GM19193 (cell line): ENCODE measurements at regions not wholly inside any gene's neighbourhood (a gene's known extent, or its start where the extent isn't known, plus 50 kb on each side); places are given as distances from the start of the nearest gene placed in this dataset.

Source experiments
- POLR2A ChIP-seq: IDR thresholded peaks from 4 replicates; pipeline ENCODE4 v1.6.1; 2011; ENCODE audit not compliant: insufficient read depth, insufficient read length; ENCODE audit errors: extremely low read depth

DNA sequence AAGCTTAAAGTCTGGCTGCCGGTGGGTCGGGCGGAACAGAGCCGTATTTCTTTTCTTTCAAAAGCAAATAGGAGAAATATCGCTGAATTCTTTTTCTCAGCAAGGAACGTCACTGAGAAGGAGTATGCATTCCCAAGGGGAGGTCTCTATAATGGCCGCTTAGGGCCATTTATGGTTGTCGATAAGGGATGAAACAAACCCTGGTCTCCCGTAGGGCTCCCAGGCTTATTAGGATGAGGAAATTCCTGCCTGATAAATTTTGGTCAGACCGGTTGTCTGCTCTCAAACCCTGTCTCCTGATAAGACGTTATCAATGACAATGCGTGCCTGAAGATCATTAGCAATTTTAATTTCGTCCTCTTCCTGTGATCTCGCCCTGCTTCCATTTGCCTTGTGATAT lies 227.7 kb upstream of the ZEB2 start:
- no peak for TF ChIP-seq POLR2A

DNA sequence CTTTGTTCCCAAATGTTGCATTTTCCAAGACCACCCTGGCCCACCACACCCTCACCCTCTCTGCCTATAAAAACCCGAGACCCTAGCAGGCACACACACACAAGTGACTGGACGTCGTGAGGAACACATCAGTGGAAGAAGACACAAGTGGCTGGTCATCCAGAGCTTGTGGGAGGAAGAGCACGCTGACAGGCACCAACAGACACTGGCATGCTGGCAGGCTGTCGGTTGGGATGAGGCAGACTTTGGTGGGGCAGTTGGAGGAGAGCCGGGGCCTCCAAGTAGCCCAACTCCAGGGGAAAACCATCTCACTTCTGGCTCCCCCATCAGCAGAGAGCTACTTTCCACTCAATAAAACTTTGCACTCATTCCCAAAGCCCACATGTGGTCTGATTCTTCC lies 225.5 kb upstream of the ZEB2 start:
- TF ChIP-seq POLR2A = no peak

DNA sequence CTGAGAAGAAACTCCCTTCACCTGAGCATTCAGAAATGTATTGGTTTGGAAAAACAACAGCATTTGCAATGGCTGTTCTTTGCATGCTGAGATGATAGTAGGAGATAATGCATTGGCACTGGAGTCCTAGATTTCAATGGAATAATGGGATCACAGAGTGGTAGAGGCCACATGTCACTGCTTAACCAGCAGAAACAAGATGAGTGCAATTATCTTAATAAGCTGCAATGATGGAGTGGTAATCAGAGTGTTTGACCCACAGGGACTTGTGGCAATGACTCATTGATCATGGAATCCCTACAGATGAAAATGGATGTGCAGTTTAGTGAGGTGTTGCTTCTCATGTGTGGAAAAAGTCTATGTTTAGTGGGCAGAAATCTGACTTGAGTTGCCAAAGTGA lies 218.8 kb upstream of the ZEB2 start:
- no peak for TF ChIP-seq POLR2A

DNA sequence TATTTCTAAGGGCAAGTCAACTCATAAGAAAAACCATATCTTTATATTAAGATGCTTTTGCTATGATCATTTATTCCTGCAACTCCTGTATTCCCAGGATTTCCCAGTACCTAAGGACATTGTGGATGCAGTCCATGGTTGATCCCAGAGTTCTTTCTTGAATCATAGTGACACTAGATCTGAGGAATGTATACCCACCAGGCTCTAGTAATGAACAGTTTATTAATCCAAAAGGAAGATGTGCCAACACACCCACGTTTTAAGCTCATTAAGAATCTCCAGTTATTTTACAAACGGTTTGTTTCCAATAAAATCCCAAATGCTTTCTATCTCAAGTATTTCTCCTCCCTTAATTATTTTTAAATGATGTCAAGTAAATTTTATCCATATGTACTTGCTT lies 210.8 kb upstream of the ZEB2 start:
- no peak for TF ChIP-seq POLR2A

- no peak for TF ChIP-seq POLR2A
Observed at GRCh38 chr2:144718376-144718775, 198.5 kb upstream of the ZEB2 start.

DNA sequence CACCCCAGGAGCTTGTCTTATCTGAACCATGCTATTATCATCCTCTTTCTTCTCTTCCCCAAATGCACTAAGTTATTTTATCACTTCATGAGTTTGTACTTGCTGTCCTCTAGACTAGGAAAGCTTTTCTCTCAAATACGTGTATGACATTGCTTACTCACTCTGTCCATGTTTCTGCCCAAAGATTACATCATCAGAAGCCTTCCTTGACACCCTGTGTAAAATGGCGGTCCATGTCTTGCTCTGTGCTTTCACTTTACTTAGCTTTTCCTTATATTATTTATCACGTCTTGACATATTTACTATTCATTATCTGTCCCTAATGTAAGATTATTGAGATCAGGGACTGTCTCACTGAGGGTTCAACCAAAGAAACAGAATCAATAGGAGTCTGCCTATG lies 196.1 kb upstream of the ZEB2 start:
- TF ChIP-seq POLR2A = no peak

- no peak for TF ChIP-seq POLR2A
Observed at GRCh38 chr2:144713410-144713809, 193.5 kb upstream of the ZEB2 start.

DNA sequence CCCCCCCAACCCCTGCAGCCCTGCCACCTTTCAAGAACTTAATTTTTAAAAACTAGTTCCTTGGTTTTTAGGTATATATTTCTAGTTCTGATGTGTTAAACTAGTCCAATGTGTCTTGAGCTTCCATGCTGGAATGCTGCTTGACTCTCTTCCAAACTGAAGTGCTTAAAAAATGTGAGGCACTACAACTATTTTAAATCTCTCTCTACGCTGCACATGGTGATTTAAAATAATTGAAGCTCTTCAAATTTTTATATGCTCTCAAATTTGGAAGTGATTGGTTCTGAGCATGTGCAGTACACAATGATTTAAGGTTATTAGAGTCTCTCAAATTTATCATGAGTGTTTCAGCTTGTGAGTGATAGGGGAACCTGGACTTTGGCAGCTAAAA lies 192.6 kb upstream of the ZEB2 start:
- TF ChIP-seq POLR2A = no peak

GRCh38 chr2:144711630-144712549 lies 192.0 kb upstream of the ZEB2 start:
- TF ChIP-seq POLR2A = no peak

- TF ChIP-seq POLR2A = no peak
Observed at GRCh38 chr2:144711084-144711483, 191.2 kb upstream of the ZEB2 start.

- no peak for TF ChIP-seq POLR2A
Observed at GRCh38 chr2:144708626-144709025, 188.7 kb upstream of the ZEB2 start.

GRCh38 chr2:144707736-144708326 lies 187.9 kb upstream of the ZEB2 start:
- TF ChIP-seq POLR2A = no peak

DNA sequence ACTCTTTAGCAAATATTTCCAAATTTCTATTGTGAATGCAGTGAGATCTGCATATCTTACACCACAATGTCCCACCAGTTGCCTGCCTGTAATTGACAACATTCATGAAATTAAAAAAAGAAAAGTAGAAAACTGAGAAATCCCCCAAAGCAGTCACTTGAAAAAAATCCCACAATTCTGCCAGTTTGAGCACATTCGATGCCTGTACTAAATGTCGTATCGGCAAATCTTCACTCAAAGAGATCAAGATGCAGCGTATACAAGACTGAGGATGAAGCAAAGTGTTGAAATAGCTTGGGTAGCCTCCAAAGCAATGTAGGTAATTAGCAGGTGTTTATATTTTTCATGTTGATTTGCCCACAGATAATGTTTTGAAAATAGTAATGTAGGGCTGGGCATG lies 186.7 kb upstream of the ZEB2 start:
- no peak for TF ChIP-seq POLR2A

- TF ChIP-seq POLR2A = no peak
Observed at GRCh38 chr2:144705328-144706245, 185.7 kb upstream of the ZEB2 start.

GRCh38 chr2:144704709-144705095 lies 184.8 kb upstream of the ZEB2 start:
- no peak for TF ChIP-seq POLR2A

GRCh38 chr2:144703852-144704708 lies 184.2 kb upstream of the ZEB2 start:
- TF ChIP-seq POLR2A = no peak
